ENCODE measurements at regions not wholly inside any gene's neighbourhood (a gene's known extent, or its start where the extent isn't known, plus 50 kb on each side); places are given as distances from the start of the nearest gene placed in this dataset.

GRCh38 chr2:149720615-149721014 is 133.0 kb upstream of the MMADHC start:
- TF ChIP-seq EZH2 (IDR thresholded peaks at IDR 0.05; ENCODE audit: borderline replicate concordance, low read length): no peak
- TF ChIP-seq CTCF (conservative IDR thresholded peaks at IDR 0.05 in 1 of 2, IDR thresholded peaks at IDR 0.05 in 1 of 2; ENCODE audit: extremely low read depth in 1 of 2, insufficient read depth in 1 of 2, low read depth in 1 of 2, low read length in 2 of 2): no peak
